ENCODE measurements at regions not wholly inside any gene's neighbourhood (a gene's known extent, or its start where the extent isn't known, plus 50 kb on each side); places are given as distances from the start of the nearest gene placed in this dataset.

DNA sequence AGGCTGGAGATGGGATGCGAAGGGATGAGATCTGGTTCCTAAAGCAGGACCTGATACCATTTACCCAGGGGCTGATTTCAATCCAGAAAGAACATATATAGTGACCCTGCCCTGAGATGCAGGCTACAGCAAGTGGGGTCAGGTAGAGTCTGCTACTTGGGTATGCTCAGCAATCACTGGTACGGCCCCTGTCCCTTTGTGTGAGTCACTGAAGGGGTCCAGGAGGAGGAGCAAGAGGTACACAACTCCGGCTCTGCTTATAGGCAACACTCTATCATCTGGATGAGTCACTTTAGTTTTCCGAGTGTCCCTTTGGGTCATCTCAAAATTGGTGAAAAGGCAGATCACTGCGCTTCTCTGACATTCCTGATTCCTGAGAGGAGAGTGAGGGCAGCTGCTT is 79.6 kb upstream of the SORCS1 start:
- TF ChIP-seq EZH2 (IDR thresholded peaks at IDR 0.05) (no peak), POLR2AphosphoS5 (IDR thresholded peaks at IDR 0.05; ENCODE audit: borderline replicate concordance, low read depth, low read length) (no peak), FOXP2 (optimal IDR thresholded peaks at IDR 0.05; ENCODE audit: control extremely low read depth, extremely low read length, insufficient read depth) (no peak)

Measured in SK-N-MC (cell line).